Heart left ventricle (tissue), 16 donors: ENCODE measurements at regions not wholly inside any gene's neighbourhood (a gene's known extent, or its start where the extent isn't known, plus 50 kb on each side); places are given as distances from the start of the nearest gene placed in this dataset.

Experiments
- ATAC-seq, 4 donors: fragments of 200-7000 bp; cut with Tn5 transposase; one replicate each; pipeline ENCODE4 v1.9.1; 2020 to 2022; ENCODE audit warnings: moderate library complexity in 4 of 4, mild to moderate bottlenecking in 3 of 4, moderate number of reproducible peaks in 1 of 4
- DNase-seq, 5 donors: peaks; one replicate each; pipeline ENCODE4 v3.0.0-alpha.2; 2020
- H3K27ac ChIP-seq, 12 donors: fragments of 200-600 bp; sonication (generic) in 4 of 12; one replicate each; pipeline versions ENCODE4 v1.5.0 to v1.8.0; 2016 to 2022; ENCODE audit warnings: mild to moderate bottlenecking in 2 of 12
- H3K27me3 ChIP-seq, 9 donors: fragments of 200-600 bp; sonication (generic) in 2 of 9; one replicate each; pipeline versions ENCODE4 v1.5.1 to v1.8.0; 2016 to 2022; ENCODE audit warnings: mild to moderate bottlenecking in 3 of 9
- H3K36me3 ChIP-seq, 9 donors: fragments of 200-600 bp; sonication (generic) in 2 of 9; one replicate each; pipeline versions ENCODE4 v1.5.0 to v1.8.0; 2018 to 2022; ENCODE audit warnings: mild to moderate bottlenecking in 2 of 9
- H3K4me1 ChIP-seq, 12 donors: fragments of 200-600 bp; sonication (generic) in 4 of 12; one replicate each; pipeline versions ENCODE4 v1.5.0 to v1.8.0; 2016 to 2022; ENCODE audit warnings: mild to moderate bottlenecking in 3 of 12
- H3K4me3 ChIP-seq, 12 donors: fragments of 200-600 bp; sonication (generic) in 4 of 12; one replicate each; pipeline versions ENCODE4 v1.5.0 to v1.8.0; 2017 to 2022; ENCODE audit warnings: mild to moderate bottlenecking in 9 of 12, moderate library complexity in 4 of 12
- H3K9me3 ChIP-seq, 12 donors: fragments of 200-600 bp; sonication (generic) in 4 of 12; one replicate each; pipeline versions ENCODE4 v1.5.0 to v1.8.0; 2016 to 2022; ENCODE audit warnings: mild to moderate bottlenecking in 1 of 12
- POLR2A ChIP-seq, 2 donors: fragments of 450-650 bp; IDR thresholded peaks; one replicate each; pipeline ENCODE4 v1.6.1; 2017; ENCODE audit warnings: antibody characterized with exemption in 2 of 2, mild to moderate bottlenecking in 2 of 2, moderate library complexity in 2 of 2
- WGBS, 4 donors: extraction: QIAGEN DNeasy Blood & Tissue Kit in 2 of 4; methylation state at CpG; one replicate each; pipeline versions ENCODE4 v1.1.5 to v1.1.7; 2013 to 2018; 5-methylcytosine and 5-hydroxymethylcytosine counted together
- intact Hi-C, 10 donors: fragments of 100-400 bp; cut with DNase I; formaldehyde crosslinking; loops; one replicate each; pipeline versions ENCODE4 v1.11.1 to v1.14.2; 2022
- TF ChIP-seq, protein P1 (sequence below), 12 donors: fragments of 200-600 bp; sonication (generic) in 4 of 12; IDR thresholded peaks; one replicate each; pipeline versions ENCODE4 v1.5.0 to v1.8.0; 2018 to 2022; ENCODE audit warnings: antibody characterized with exemption in 12 of 12, mild to moderate bottlenecking in 5 of 12
- donor health status: ischemic (EF 13 %, LVEDD 7.1; RV severe dilation, severe dysfunction).
- donor health status: healthy with polysubstance abuse.
- donor health status: DM: no; HTN: yes; CAD: no.
- donor health status: DM: no; HTN: no; CAD: no.
- donor health status: ischemic (EF 25% LVEDD 6.9; RV normal size, moderate dysfunction).
- donor health status: ischemic (EF 25% LVEDD 5.7; RV mildly dilated, moderate dysfunction).
- donor health status: healthy.
- donor health status: DM: yes; HTN: yes; CAD: no.
- donor health status: ischemic (EF 35%, LVEDD 5.7; RV mildly dilated, moderate dysfunction).
- donor health status: nonischemic (EF 11% LVEDD 7.7; RV severe dilation, severe dysfunction).
- donor health status: DM: yes; HTN: yes; CAD: no.
- donor health status: PGD.
- donor health status: ischemic (EF 29% LVEDD 5.4; RV normal size, mild dysfunction).
- donor health status: nonischemic (EF 23%, LVEDD 6.1; RV moderate dilation, normal function).

DNA sequence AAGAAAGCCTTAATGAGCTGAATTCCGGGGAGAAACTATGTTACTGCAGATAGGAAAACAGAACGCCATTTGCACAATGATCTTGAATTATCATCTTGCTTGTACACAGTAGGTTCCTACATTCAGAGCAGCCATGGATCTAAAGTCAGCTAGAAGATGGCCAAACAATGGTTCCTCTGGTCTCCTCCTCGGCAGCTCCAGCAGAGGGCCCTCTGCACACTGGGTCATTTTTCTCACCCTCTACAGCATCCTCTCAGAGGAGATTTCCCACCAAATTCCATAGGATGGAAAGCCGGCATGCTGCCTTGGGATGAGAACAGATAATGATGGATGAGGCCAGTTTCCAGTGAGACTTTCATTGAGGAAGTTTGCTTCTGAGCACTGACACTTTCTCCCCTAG is 308.5 kb upstream of the NFE2L3 start:
- no peaks in the 10 kb centered on the region for H3K36me3 ChIP-seq
- WGBS, 4 donors: 80 to 86% (median 83%) methylated on average over 4 of the region's 4 CpGs
- H3K4me3 ChIP-seq: no peak overlapping the region
- TF ChIP-seq POLR2A (IDR thresholded peaks at IDR 0.05): no peak
- TF ChIP-seq, protein P1, sequence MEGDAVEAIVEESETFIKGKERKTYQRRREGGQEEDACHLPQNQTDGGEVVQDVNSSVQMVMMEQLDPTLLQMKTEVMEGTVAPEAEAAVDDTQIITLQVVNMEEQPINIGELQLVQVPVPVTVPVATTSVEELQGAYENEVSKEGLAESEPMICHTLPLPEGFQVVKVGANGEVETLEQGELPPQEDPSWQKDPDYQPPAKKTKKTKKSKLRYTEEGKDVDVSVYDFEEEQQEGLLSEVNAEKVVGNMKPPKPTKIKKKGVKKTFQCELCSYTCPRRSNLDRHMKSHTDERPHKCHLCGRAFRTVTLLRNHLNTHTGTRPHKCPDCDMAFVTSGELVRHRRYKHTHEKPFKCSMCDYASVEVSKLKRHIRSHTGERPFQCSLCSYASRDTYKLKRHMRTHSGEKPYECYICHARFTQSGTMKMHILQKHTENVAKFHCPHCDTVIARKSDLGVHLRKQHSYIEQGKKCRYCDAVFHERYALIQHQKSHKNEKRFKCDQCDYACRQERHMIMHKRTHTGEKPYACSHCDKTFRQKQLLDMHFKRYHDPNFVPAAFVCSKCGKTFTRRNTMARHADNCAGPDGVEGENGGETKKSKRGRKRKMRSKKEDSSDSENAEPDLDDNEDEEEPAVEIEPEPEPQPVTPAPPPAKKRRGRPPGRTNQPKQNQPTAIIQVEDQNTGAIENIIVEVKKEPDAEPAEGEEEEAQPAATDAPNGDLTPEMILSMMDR (IDR thresholded peaks at IDR 0.05): no peak
- intact Hi-C loops: loop anchor here in 5 of 10 donors (10.0 kb wide), 4 partner anchors 59 to 219 kb away; no protein-coding TSS in a partner anchor
- ATAC-seq (no peak), DNase-seq (no peak)
- H3K9me3 ChIP-seq: no peaks in the 10 kb centered on the region
- H3K27ac ChIP-seq: peak overlapping the region in 3 of 12 donors; percentile 15 to 37 (median 20)
- no peaks in the 10 kb centered on the region for H3K27me3 ChIP-seq
- peaks cover 5 to 83% (median 30%) of the 10 kb centered on the region in 12 donors for H3K4me1 ChIP-seq

DNA sequence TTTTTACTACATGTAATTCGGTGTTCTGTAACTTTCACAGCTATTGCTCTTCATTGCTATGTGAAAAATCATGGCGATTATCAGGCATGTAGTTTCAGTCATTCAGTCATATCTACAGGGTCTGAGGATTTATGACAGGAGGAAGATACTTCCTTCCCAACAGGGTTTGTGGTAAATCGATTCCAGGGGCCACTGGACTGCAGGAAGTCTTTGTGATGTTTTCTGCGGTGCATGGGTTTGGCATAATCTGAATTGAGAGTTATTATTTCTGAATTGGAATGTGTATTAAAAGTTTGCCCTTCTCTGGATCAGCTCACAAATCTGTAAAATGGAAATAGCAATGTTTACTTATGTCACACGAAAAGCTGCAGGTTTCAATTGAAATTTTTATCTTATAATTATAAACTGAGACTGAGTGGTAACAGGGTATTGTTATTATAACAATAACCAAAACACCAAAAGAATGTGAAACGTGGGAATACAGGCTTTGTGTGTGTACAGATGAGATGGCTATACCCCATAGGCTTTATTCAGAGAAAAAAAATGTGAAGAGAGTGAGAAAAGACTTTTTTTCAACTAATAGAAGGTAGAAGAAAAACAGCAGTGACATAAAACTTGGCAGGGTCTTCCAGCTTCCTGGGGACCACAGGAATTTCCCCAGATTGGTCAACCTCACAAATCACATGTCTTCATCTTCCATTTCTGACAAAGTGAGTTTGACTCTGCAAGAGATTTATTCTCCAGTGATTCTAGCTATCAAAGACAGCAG is 307.7 kb upstream of the NFE2L3 start:
- Histone ChIP-seq H3K9me3 (no peaks in the 10 kb centered on the region), H3K27me3 (peaks cover 0 to 1% (median 0%) of the 10 kb centered on the region in 9 donors), H3K4me1 (peaks cover 5 to 91% (median 32%) of the 10 kb centered on the region in 12 donors), H3K4me3 (no peak overlapping the region), H3K27ac (peak overlapping the region in 3 of 12 donors; percentile 15 to 37 (median 32)), H3K36me3 (no peaks in the 10 kb centered on the region)
- TF ChIP-seq, protein P1 (IDR thresholded peaks at IDR 0.05): no peak
- TF ChIP-seq POLR2A (IDR thresholded peaks at IDR 0.05): no peak
- DNase-seq (no peak), ATAC-seq (no peak)
- WGBS, 4 donors: 50 to 64% (median 59%) methylated on average over 6 of the region's 6 CpGs
- intact Hi-C loops: loop anchor here in 5 of 10 donors (10.0 kb wide), 4 partner anchors 59 to 219 kb away; no protein-coding TSS in a partner anchor

DNA sequence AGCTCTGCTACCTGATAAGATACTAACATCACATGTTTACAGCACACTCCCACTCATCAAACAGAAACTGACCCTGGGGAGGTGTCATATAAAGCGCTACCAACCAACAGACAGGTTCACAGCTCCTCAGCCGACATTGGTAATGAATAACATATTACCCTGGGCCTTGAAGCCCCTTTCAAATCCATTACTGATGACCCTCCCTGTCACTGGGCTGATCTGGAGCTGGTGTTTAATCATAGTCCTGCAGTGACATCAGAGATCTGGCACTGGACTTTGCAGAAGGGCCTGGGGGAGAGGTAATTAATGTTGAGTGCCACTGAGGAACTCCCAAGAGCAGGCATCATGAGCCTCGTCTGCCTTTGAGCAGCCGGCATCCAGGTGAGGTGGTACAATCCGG is 306.5 kb upstream of the NFE2L3 start:
- intact Hi-C loops: loop anchor here in 8 of 10 donors (5.0 to 10.0 kb wide), 9 partner anchors 61 to 443 kb away; no protein-coding TSS in a partner anchor
- peaks cover 5 to 95% (median 32%) of the 10 kb centered on the region in 12 donors for H3K4me1 ChIP-seq
- WGBS, 4 donors: 69 to 84% (median 83%) methylated on average over 5 of the region's 5 CpGs
- no peak overlapping the region for H3K4me3 ChIP-seq
- H3K9me3 ChIP-seq: no peaks in the 10 kb centered on the region
- H3K27me3 ChIP-seq: peaks cover 0 to 10% (median 0%) of the 10 kb centered on the region in 9 donors
- ATAC-seq: no peak
- H3K36me3 ChIP-seq: no peaks in the 10 kb centered on the region
- no peak for DNase-seq
- H3K27ac ChIP-seq: peak overlapping the region in 10 of 12 donors; percentile 0 to 86 (median 70)
- TF ChIP-seq, protein P1 (IDR thresholded peaks at IDR 0.05): no peak
- TF ChIP-seq POLR2A (IDR thresholded peaks at IDR 0.05): no peak

DNA sequence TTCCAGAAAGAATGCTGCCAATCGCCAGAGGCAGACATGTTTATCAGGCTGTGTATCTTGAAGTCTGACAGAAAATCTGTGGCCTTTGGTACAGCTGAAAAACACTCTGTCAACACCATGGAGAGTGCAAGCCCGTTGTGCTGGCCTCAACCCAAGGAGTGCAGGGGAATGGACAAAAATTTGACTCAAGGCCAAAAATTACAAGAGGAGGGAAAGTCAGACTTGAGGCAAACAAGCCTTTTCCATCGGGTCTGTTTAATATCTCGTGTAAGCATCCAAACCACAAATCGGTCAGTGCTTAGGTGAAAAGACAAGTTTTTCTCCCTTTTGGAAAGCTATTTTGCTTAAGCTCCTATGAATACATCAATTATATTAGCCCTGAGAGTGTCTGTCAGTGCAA is 305.3 kb upstream of the NFE2L3 start:
- DNase-seq: peak; percentile 78 to 92 (median 83)
- WGBS, 4 donors: 8 to 11% (median 9%) methylated on average over 5 of the region's 5 CpGs
- intact Hi-C loops: loop anchor here in 8 of 10 donors (5.0 to 10.0 kb wide), 9 partner anchors 62 to 444 kb away; no protein-coding TSS in a partner anchor
- ATAC-seq: peak; percentile 48 to 67 (median 58)
- Histone ChIP-seq H3K4me1 (peaks cover 2 to 98% (median 28%) of the 10 kb centered on the region in 12 donors), H3K27me3 (peaks cover 0 to 21% (median 2%) of the 10 kb centered on the region in 9 donors), H3K9me3 (no peaks in the 10 kb centered on the region), H3K27ac (peak overlapping the region; percentile 5 to 87 (median 70)), H3K36me3 (no peaks in the 10 kb centered on the region), H3K4me3 (no peak overlapping the region)
- TF ChIP-seq, protein P1 (IDR thresholded peaks at IDR 0.05): no peak
- TF ChIP-seq POLR2A (IDR thresholded peaks at IDR 0.05): no peak
